ENCODE measurements at regions not wholly inside any gene's neighbourhood (a gene's known extent, or its start where the extent isn't known, plus 50 kb on each side); places are given as distances from the start of the nearest gene placed in this dataset.

DNA sequence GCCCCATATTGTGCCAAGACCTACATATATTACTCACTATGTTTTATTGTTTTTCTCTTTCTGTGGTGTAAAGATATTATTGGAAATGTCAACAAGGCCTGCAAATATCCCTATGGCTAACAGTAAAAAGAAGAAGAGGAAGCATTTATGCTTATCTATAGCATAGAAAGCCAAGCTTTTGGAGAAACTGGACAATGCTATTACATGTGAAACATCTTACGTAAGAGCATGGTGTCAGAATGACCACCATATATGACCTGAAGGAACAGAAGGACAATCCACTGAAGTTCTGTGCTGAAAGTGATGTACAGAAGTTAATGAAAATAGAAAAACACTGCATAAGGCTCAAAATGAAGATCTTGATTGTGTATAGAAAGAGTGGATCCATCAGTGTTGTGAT, 145.2 kb downstream of the KCTD12 start:
- H3K27ac Mint-ChIP-seq, result no peak overlapping the region
- H3K4me3 Mint-ChIP-seq, result no peak overlapping the region
- H3K4me1 Mint-ChIP-seq, result peaks cover 19% of the 10 kb centered on the region
- ATAC-seq, result no peak
- peaks cover 9% of the 10 kb centered on the region for H3K9me3 Mint-ChIP-seq
- no peaks in the 10 kb centered on the region for H3K36me3 Mint-ChIP-seq
- H3K27me3 Mint-ChIP-seq, result no peaks in the 10 kb centered on the region

DNA sequence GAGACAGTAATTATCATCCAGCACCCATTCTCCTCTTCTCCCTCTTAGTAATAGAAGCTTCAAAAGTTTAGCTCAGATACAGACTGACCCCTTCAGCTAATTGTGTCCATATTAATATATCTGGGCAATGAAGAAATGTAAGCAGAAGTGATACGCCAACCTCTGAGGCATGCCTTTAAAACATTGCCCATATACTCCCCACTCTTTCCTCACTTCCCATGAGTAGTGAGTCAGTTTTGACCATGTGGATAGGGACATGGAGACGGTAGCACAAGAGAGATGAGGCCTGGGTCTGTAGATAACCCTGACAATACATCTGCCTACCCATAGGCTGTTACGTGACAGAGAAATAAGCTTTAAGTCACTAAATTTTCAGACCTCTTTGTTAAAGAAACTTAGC, 147.6 kb downstream of the KCTD12 start:
- H3K9me3 Mint-ChIP-seq, result peaks cover 6% of the 10 kb centered on the region
- H3K27ac Mint-ChIP-seq, result no peak overlapping the region
- no peaks in the 10 kb centered on the region for H3K4me1 Mint-ChIP-seq
- no peak for ATAC-seq
- no peaks in the 10 kb centered on the region for H3K36me3 Mint-ChIP-seq
- no peaks in the 10 kb centered on the region for H3K27me3 Mint-ChIP-seq
- no peak overlapping the region for H3K4me3 Mint-ChIP-seq

DNA sequence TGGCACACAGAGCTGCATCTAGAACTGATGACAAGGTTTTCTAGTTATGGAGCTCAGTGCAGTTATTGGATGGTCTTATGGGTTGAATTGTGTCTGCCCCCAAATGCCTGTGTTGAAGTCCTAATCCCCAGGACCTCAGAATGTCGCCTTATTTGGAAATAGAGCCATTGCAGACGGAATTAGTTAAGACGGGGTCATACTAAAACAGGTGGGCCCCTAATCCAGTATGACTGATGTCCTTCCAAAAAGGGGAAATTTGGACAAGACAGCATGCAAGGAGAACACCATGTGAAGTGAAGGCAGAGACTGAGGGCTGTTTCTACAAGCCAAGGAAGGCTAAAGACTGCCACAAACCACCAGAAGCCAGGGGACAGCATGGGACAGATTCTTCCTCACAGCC, 148.7 kb downstream of the KCTD12 start:
- Mint-ChIP-seq H3K27me3 (no peaks in the 10 kb centered on the region), H3K9me3 (peaks cover 6% of the 10 kb centered on the region), H3K4me3 (no peak overlapping the region), H3K27ac (no peak overlapping the region), H3K4me1 (no peaks in the 10 kb centered on the region), H3K36me3 (no peaks in the 10 kb centered on the region)
- no peak for ATAC-seq

DNA sequence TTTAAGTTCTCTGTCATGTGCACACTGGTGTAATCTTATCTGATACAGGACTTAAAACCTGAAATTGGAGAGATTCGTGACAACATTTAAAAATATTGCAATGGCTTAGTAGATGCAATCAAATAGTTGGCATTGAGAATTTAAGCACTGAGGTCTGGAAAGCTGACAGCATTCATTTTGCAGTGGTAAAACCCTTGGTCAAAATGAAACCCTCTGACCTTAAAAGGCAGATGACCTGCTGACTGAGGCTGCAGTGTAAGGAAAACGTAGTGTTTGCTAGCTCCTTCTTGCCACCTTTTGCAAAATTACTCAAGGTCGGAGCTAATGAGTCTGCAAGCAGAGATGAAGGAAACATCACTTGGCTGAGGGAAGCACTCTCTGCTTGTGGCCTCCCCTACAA, 150.6 kb downstream of the KCTD12 start:
- H3K36me3 Mint-ChIP-seq, result no peaks in the 10 kb centered on the region
- no peaks in the 10 kb centered on the region for H3K4me1 Mint-ChIP-seq
- ATAC-seq, result no peak
- no peak overlapping the region for H3K27ac Mint-ChIP-seq
- H3K27me3 Mint-ChIP-seq, result no peaks in the 10 kb centered on the region
- H3K9me3 Mint-ChIP-seq, result no peaks in the 10 kb centered on the region
- no peak overlapping the region for H3K4me3 Mint-ChIP-seq

DNA sequence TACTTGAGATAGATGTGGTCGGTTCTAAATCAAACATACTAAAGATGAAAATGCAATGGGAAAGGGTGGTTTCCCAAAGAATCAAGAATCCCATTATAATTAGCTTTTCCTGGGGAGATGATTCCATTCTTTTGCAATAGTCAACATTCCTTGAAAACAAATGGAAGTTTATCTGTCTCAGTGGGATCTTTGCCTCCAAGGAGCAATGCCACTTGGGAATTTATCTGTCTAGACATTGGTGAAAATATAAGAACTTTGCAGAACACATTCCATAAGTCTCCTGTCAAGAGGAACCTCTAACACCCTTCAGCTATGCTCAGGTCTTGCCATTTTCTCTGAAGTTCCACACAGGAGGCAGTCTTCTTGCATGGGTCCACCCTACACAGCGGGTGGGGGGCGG, 152.5 kb downstream of the KCTD12 start:
- Mint-ChIP-seq H3K4me3 (no peak overlapping the region), H3K9me3 (no peaks in the 10 kb centered on the region), H3K4me1 (no peaks in the 10 kb centered on the region), H3K27me3 (no peaks in the 10 kb centered on the region), H3K27ac (no peak overlapping the region), H3K36me3 (no peaks in the 10 kb centered on the region)
- ATAC-seq, result no peak

DNA sequence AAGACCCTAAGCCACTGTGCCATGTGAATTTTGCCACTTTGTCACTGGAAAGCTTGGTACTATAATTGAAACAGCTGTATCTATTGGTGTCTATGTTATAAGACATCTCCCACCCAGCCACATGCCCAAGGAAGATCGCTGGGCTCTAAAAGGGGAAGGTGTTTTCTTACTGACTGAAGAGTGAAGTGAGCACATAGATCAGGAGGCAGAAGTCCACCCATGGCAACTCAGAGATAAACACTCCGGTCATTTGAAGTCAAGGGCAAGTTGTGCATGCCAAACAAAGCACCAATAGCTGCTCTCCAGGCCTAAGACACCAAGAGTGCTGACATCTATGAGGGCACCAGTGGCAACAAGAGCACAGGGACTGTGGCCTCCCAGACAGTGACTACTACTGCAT, 153.8 kb downstream of the KCTD12 start:
- Mint-ChIP-seq H3K9me3 (no peaks in the 10 kb centered on the region), H3K4me3 (no peak overlapping the region), H3K27ac (no peak overlapping the region), H3K27me3 (no peaks in the 10 kb centered on the region), H3K36me3 (no peaks in the 10 kb centered on the region), H3K4me1 (no peaks in the 10 kb centered on the region)
- ATAC-seq, result no peak

DNA sequence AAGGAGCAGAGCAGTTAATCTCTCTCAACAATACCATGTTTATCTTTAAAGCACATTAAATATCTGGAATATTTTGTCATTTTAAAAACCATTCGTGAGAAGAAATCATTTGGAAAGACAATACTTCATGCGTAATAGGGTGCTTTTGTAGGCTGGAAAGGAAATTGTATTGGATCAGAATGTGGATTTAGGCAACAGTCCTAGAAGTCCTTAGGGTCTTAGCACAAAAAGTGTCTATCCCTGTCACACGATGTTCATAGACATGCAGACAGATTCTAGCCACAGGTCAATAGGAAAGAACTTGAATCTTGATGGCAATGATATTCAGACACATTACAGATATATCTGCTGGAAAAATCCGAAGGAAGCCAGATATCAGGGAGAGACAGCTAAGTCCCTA, 156.0 kb downstream of the KCTD12 start:
- H3K27me3 Mint-ChIP-seq, result no peaks in the 10 kb centered on the region
- no peaks in the 10 kb centered on the region for H3K36me3 Mint-ChIP-seq
- ATAC-seq, result no peak
- peaks cover 3% of the 10 kb centered on the region for H3K9me3 Mint-ChIP-seq
- H3K27ac Mint-ChIP-seq, result no peak overlapping the region
- H3K4me3 Mint-ChIP-seq, result no peak overlapping the region
- no peaks in the 10 kb centered on the region for H3K4me1 Mint-ChIP-seq

DNA sequence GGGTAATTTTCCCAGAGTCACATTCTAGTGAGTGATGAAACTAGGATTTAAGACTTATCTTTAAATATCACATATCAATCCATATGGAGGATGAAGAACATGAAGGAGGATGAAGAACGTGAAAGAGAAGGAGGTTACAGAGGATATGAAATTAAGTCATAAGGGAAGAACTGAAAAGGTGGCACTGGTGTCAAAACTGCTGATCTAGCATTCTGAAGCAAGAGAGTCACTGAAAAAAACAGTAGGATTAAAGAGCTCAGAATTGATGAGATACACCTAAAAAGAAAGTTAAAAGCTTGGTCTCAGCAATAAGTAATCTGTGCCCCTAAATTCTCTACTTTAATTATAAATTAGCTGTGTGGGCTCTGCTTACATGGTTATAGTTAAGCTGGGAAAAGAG, 156.5 kb downstream of the KCTD12 start:
- H3K27me3 Mint-ChIP-seq, result no peaks in the 10 kb centered on the region
- ATAC-seq, result no peak
- H3K27ac Mint-ChIP-seq, result no peak overlapping the region
- no peaks in the 10 kb centered on the region for H3K36me3 Mint-ChIP-seq
- no peaks in the 10 kb centered on the region for H3K4me1 Mint-ChIP-seq
- peaks cover 3% of the 10 kb centered on the region for H3K9me3 Mint-ChIP-seq
- no peak overlapping the region for H3K4me3 Mint-ChIP-seq

DNA sequence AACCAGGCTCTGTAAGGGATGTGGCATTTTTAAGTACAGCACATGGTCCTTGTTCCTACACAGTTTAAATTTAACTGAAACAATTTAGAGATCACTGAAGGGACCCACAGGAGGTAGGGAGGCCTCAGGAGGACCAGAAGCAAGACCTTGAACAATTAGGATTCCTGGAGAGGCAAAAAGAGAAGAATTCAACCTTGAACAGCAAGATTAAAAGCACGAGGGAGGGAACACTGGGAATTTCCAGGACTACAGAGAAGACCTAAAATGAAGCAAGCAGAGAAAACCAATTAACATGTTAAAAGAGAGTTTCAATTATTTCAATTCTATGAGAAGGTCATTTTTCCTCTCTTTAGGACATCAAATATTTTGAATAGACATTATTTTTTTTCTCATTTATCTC, 160.3 kb downstream of the KCTD12 start:
- Mint-ChIP-seq H3K27ac (no peak overlapping the region), H3K36me3 (no peaks in the 10 kb centered on the region), H3K4me1 (no peaks in the 10 kb centered on the region), H3K4me3 (no peak overlapping the region), H3K27me3 (no peaks in the 10 kb centered on the region), H3K9me3 (peaks cover 3% of the 10 kb centered on the region)
- ATAC-seq, result no peak

DNA sequence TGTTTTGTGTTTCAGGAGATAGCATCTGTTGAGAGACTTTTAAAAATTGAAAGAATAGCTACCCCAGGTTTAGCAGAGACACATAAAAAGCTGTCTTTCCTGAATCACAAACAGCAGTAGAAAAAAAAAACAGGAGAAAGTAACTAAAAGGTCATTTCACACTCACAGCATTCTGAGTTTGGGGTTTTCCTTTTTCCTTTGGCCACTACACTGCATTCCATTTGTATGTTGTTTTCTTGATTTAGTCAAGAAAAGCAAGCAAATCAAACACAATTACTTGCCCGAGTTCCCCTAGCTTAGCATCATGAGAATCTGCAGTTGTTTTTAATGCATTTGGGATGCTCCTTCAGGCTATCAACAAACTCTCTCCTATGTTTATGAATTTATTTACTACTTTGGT, 161.0 kb downstream of the KCTD12 start:
- H3K27ac Mint-ChIP-seq, result no peak overlapping the region

DNA sequence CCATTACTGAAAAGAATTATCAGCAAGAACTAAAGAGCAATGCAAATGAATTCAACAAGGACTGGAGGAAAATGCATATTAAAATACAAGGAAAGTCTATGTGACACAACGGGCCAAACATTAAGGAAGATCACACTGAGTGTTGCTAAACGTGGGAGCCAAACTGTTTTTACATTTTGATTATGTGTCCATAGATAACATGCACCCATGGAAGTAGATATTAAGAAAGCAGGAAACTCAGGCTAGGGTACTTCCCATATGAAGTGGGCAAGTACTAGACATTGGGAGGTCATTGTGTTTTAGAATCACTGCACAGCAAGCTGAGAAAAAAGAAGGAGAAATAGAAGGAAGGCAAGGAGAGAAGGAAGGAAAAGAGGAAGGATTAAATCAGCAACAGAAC, 161.8 kb downstream of the KCTD12 start:
- Mint-ChIP-seq H3K4me1 (no peaks in the 10 kb centered on the region), H3K4me3 (no peak overlapping the region), H3K27ac (no peak overlapping the region), H3K36me3 (no peaks in the 10 kb centered on the region), H3K27me3 (no peaks in the 10 kb centered on the region), H3K9me3 (peaks cover 3% of the 10 kb centered on the region)
- ATAC-seq, result no peak

More for the DNA sequence above, 161.0 kb downstream of the KCTD12 start:
- H3K27me3 Mint-ChIP-seq, result no peaks in the 10 kb centered on the region
- no peaks in the 10 kb centered on the region for H3K4me1 Mint-ChIP-seq
- H3K4me3 Mint-ChIP-seq, result no peak overlapping the region
- ATAC-seq, result no peak
- no peaks in the 10 kb centered on the region for H3K36me3 Mint-ChIP-seq
- H3K9me3 Mint-ChIP-seq, result peaks cover 3% of the 10 kb centered on the region

DNA sequence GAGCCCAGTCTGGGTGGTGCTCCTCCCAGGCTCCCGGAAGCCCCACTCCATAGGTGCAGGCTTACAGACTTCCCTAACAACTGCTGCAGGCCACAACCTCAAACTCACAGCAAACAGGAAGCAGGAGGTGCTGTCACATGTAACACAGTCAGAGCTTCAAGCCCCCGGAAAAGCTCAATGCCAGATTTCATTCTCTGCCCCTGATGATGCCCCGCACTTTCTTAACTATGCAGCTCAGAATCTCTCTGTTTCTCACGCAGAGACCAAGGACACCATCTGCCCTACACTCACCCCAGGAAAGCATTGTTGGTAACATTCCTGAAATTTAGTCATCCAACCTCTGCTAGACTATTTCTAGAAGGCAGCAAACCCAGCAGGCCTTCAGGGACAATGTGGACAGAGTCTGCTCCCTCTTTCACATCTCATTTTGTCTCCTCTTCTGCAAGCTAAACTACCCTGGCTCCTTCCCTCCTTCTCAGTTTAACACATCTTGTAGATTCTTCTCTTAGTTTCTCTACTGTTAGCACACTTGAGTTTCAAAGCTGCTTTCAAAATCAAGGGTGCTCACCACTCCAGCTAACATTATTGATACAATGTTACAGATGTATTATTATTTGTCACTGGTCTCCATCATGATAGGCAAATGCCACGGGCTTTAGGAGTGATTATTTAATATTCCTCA, 162.5 kb downstream of the KCTD12 start:
- Mint-ChIP-seq H3K36me3 (no peaks in the 10 kb centered on the region), H3K27me3 (no peaks in the 10 kb centered on the region), H3K4me1 (no peaks in the 10 kb centered on the region), H3K9me3 (peaks cover 3% of the 10 kb centered on the region), H3K27ac (no peak overlapping the region), H3K4me3 (no peak overlapping the region)
- ATAC-seq, result peak; percentile 45

DNA sequence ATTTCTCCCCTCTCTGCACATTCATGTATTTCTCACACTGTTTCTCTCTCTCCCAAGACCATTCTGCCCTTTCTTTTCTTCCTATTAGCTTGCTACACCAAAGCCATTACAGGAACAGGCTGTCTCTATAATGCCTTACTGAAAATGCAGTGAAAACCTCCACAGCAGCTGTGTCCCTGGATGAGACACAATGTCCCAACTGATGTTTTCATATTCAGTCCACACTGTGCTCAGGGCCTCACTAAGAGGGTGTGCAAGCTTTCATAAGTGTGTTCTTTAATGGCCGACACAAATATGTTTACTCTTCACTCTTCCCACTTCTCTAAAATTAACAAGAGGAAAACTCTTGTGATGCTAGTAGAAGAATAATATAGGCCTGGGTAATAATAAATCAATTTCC, 163.4 kb downstream of the KCTD12 start:
- no peak overlapping the region for H3K4me3 Mint-ChIP-seq
- ATAC-seq, result no peak
- H3K4me1 Mint-ChIP-seq, result no peaks in the 10 kb centered on the region
- no peaks in the 10 kb centered on the region for H3K36me3 Mint-ChIP-seq
- no peaks in the 10 kb centered on the region for H3K27me3 Mint-ChIP-seq
- H3K9me3 Mint-ChIP-seq, result peaks cover 3% of the 10 kb centered on the region
- no peak overlapping the region for H3K27ac Mint-ChIP-seq

DNA sequence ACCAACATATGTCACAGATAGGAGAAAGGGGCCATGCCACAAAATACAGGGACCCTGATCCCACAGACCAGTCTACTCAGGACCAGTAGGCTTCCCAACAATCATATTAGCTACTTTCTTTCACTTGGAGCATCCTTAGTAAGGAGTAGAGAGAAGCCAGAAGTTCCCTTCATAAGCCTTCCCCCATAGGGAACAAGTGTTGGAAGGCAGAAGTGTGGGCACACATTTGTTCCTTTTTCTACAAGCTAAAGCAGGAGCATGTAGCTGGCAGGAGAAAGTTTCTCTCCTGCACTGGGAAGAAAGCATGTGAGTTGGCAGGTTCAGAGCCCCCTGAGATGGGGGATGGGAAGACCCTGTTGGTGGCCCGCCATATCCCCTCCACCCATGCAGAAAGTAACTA, 165.4 kb downstream of the KCTD12 start:
- Mint-ChIP-seq H3K36me3 (no peaks in the 10 kb centered on the region), H3K4me3 (no peak overlapping the region), H3K4me1 (no peaks in the 10 kb centered on the region), H3K27ac (no peak overlapping the region), H3K9me3 (no peaks in the 10 kb centered on the region), H3K27me3 (no peaks in the 10 kb centered on the region)
- ATAC-seq, result peak; percentile 22

DNA sequence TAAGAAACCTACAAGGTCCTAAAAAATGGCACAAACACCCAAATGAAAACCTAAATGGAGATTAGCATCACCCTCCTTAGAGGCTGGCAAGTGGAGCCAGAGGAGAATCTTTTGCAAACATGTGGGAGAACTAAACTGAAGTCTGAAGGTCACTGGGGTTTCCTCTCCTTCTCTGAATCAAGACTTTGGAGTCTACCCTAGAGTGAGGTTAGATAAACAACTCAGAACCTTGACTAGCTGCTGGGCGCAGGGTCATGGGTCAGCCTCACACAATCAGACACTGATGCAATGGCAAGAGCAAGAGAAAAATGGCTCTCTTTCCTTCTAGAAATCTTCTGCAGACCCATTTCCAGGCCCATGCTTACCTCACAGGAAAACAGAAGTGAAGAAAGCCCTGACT, 165.8 kb downstream of the KCTD12 start:
- Mint-ChIP-seq H3K4me1 (no peaks in the 10 kb centered on the region), H3K36me3 (no peaks in the 10 kb centered on the region), H3K9me3 (no peaks in the 10 kb centered on the region), H3K4me3 (no peak overlapping the region), H3K27ac (no peak overlapping the region), H3K27me3 (no peaks in the 10 kb centered on the region)
- no peak for ATAC-seq

DNA sequence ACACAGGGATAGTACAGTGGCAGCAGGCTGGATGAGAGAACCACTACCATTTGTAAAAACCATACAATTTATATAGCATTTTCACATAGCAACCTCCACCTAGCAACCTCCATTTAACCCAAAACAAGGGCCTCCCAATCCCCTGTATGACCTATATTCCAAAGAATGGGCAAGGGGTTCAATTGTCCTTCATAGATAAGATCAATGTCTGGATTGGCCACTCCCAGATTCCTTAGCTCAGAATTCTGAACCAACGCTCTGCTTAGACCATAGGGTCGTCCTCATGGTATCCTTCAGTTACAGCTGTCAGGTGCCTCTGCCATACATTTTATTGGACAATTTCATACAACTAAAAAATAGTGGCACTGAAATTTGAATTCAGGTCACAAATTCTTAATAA, 166.2 kb downstream of the KCTD12 start:
- H3K9me3 Mint-ChIP-seq, result no peaks in the 10 kb centered on the region
- H3K36me3 Mint-ChIP-seq, result no peaks in the 10 kb centered on the region
- no peaks in the 10 kb centered on the region for H3K4me1 Mint-ChIP-seq
- no peaks in the 10 kb centered on the region for H3K27me3 Mint-ChIP-seq
- H3K4me3 Mint-ChIP-seq, result no peak overlapping the region
- no peak for ATAC-seq
- no peak overlapping the region for H3K27ac Mint-ChIP-seq

DNA sequence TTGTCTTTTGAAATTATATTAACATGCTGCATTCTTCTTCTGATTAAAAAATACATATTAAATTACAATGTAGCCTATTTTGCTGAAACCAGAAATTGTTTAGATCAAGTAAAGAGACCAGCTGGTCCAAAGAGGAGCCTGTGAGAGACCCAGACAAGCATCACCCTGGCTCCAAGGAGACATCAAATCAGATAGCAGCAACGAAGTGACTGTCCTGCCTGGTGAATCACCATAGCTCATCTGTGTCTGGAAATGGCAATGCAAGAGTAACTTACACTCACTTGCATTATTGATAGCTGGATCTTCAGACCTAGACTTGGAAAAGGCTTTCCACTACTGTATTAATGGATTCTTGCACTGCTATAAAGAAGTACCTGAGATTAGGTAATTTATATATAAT, 169.1 kb downstream of the KCTD12 start:
- no peak for ATAC-seq
- Mint-ChIP-seq H3K36me3 (no peaks in the 10 kb centered on the region), H3K27me3 (no peaks in the 10 kb centered on the region), H3K4me3 (no peak overlapping the region), H3K27ac (no peak overlapping the region), H3K4me1 (no peaks in the 10 kb centered on the region), H3K9me3 (no peaks in the 10 kb centered on the region)
